ENCODE measurements at regions not wholly inside any gene's neighbourhood (a gene's known extent, or its start where the extent isn't known, plus 50 kb on each side); places are given as distances from the start of the nearest gene placed in this dataset.

GRCh38 chr4:112966701-112967488 is 82.6 kb upstream of the ANK2 start:
- DNase-seq (no peak), ATAC-seq (no peak)
- intact Hi-C loops (cut with DNase I) = no loop called here

- intact Hi-C loops (cut with DNase I) = no loop called here
- DNase-seq = no peak
- ATAC-seq = no peak
Observed at GRCh38 chr4:112968451-112969159, 80.8 kb upstream of the ANK2 start.

- no peak for DNase-seq
- ATAC-seq = no peak
- intact Hi-C loops (cut with DNase I) = no loop called here
Observed at GRCh38 chr4:112970903-112971302, 78.5 kb upstream of the ANK2 start.

- intact Hi-C loops (cut with DNase I) = no loop called here
- no peak for DNase-seq
- no peak for ATAC-seq
Observed at GRCh38 chr4:112973750-112974251, 75.7 kb upstream of the ANK2 start.

- intact Hi-C loops (cut with DNase I) = no loop called here
- ATAC-seq (no peak), DNase-seq (no peak)
Observed at GRCh38 chr4:112975567-112976355, 73.7 kb upstream of the ANK2 start.

DNA sequence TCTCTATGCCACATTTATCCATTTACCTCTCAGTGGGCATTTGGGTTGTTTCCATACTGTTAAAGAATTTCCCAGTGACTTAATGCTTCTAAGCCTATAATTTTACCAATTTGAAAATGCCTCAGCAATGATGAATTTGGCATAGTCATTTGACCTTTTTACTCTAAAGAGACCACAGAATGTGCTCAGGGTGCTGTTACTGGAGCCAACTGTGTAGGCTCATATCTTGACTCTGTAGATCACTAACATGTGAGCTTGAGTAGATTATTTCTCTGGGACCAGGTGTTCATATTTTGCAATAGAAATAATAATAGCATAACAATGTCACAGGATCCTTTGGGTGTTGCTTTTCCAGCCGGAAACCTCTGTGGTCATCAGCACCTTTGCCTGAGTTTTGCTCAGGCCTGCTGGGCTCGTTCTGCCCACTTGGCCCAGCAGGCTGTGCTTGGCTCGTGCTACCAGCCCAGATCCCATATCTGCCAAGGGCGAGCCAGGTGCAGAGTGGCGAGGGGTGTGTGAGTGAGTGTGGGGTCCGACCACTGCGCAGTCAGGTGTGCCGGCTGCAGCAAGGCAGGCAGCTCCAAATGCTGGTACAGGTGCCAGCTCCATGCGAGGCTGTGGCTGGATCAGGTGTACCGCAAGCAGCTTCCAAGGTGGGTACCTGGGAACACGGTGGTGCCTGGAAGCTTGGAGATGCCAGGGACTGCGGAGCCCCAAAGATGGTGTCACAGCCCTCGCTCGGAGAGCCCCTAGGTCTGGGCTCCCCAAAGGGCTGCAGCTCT is 70.6 kb upstream of the ANK2 start:
- no peak for DNase-seq
- intact Hi-C loops (cut with DNase I) = no loop called here
- ATAC-seq = no peak

DNA sequence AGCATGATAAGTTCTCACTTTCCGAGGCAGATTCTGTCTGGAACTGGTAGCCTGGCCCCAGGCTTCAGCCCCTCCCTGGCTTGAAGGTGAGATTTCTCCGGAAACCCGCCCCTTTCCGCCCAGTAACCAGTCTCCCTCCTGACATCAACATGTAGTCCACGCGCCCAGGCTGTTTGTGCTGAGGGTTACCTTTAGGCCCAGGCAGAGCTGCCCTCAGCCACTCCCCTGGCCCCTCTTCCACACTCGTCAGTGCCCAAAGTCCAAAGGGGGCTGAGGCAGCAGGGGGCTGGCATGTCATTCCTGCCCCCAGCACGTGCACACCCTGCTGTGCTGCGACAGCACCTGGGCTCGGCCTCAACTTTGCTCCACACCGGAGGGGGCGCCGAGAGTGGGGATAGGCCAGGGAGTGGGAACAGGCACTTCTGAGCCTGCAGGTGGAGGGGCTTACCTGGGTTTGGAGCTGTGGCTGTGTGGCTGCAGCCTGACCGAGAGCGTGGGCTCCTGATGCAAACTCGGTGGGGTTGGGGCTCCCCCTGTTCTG is 69.5 kb upstream of the ANK2 start:
- DNase-seq (no peak), ATAC-seq (no peak)
- intact Hi-C loops (cut with DNase I) = no loop called here

DNA sequence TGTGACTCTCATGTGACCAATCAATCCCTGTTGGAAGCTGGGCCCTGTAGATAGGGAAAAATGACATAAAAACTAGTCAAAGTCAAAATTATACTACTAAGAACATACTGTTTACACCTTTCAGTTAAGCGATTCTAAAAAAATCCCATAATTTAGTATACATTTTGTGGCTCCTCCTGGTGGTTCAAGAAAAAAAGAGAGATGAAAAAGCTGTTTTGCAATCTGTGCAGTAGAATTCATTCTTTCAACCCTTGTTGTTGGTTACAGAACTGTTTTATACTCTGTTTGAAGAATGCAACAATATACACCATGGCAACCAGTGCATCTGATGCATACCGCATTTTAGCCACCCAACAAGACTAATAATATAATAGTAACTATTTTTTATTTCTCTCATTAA is 66.8 kb upstream of the ANK2 start:
- intact Hi-C loops (cut with DNase I) = no loop called here
- ATAC-seq (no peak), DNase-seq (no peak)

GRCh38 chr4:112994732-112995464 is 54.6 kb upstream of the ANK2 start:
- DNase-seq = no peak
- no peak for ATAC-seq
- intact Hi-C loops (cut with DNase I) = no loop called here

Measured in left cardiac atrium (tissue), 4 donors.